GM23338 (cell line): ENCODE measurements at regions not wholly inside any gene's neighbourhood (a gene's known extent, or its start where the extent isn't known, plus 50 kb on each side); places are given as distances from the start of the nearest gene placed in this dataset.

ENCODE experiments used
- ATAC-seq: fragments of 200-7000 bp; cut with Tn5 transposase; 3 replicates; pipeline ENCODE4 v1.9.1; 2020
- DNase-seq: peaks from one replicate; pipeline ENCODE4 v3.0.0-alpha.2; 2015; ENCODE audit warnings: low spot score
- H2AFZ ChIP-seq: fragments of 200-600 bp; sonication (generic); 2 replicates; pipeline ENCODE4 v1.8.0; 2016; ENCODE audit warnings: antibody characterized with exemption, mild to moderate bottlenecking, moderate library complexity
- H3F3A ChIP-seq: fragments of 200-600 bp; sonication (generic); replicated peaks from 2 replicates; pipeline ENCODE4 v1.8.0; 2017; ENCODE audit warnings: antibody characterized with exemption, mixed run types, low read depth
- H3K27ac ChIP-seq: fragments of 200-600 bp; sonication (generic); 2 replicates; pipeline ENCODE4 v1.6.1; 2016; ENCODE audit warnings: low read depth
- H3K27me3 ChIP-seq: fragments of 200-600 bp; sonication (generic); 2 replicates; pipeline ENCODE4 v1.8.0; 2016; ENCODE audit warnings: mild to moderate bottlenecking, mixed run types, moderate library complexity; ENCODE audit not compliant: insufficient read depth
- H3K36me3 ChIP-seq: fragments of 200-600 bp; sonication (generic); 2 replicates; pipeline ENCODE4 v1.8.0; 2016; ENCODE audit warnings: mild to moderate bottlenecking; ENCODE audit not compliant: insufficient read depth
- H3K4me1 ChIP-seq: fragments of 200-600 bp; sonication (generic); 2 replicates; pipeline ENCODE4 v1.8.0; 2016; ENCODE audit warnings: mild to moderate bottlenecking, moderate library complexity; ENCODE audit not compliant: insufficient read depth
- H3K4me2 ChIP-seq: fragments of 200-600 bp; sonication (generic); 2 replicates; pipeline ENCODE4 v1.7.1; 2017; ENCODE audit warnings: mixed run types
- H3K4me3 ChIP-seq: fragments of 200-600 bp; sonication (generic); 2 replicates; pipeline ENCODE4 v1.6.1; 2016; ENCODE audit warnings: mixed run types
- H3K79me2 ChIP-seq: fragments of 200-600 bp; sonication (generic); replicated peaks from 2 replicates; pipeline ENCODE4 v1.8.0; 2017; ENCODE audit warnings: mild to moderate bottlenecking; ENCODE audit not compliant: insufficient read depth
- H3K9me2 ChIP-seq: fragments of 200-600 bp; sonication (generic); 2 replicates; pipeline ENCODE4 v1.8.0; 2017; ENCODE audit not compliant: insufficient read depth
- H4K20me1 ChIP-seq: fragments of 200-600 bp; sonication (generic); replicated peaks from 2 replicates; pipeline ENCODE4 v1.8.0; 2017; ENCODE audit warnings: mild to moderate bottlenecking; ENCODE audit not compliant: insufficient read depth
- H3K27ac Mint-ChIP-seq: 2 replicates; pipeline ENCODE4 v1.8.0; 2020; ENCODE audit warnings: inconsistent platforms, mild to moderate bottlenecking, moderate library complexity, mixed read lengths
- H3K27me3 Mint-ChIP-seq: 3 replicates; pipeline ENCODE4 v1.8.0; 2022; ENCODE audit warnings: low read depth, mild to moderate bottlenecking, moderate library complexity, mixed read lengths, inconsistent platforms; ENCODE audit not compliant: insufficient read depth, poor library complexity
- H3K36me3 Mint-ChIP-seq: 3 replicates; pipeline ENCODE4 v1.8.0; 2021; ENCODE audit warnings: low read depth, mild to moderate bottlenecking, inconsistent platforms, moderate library complexity, mixed read lengths
- H3K4me1 Mint-ChIP-seq: 3 replicates; pipeline ENCODE4 v1.8.0; 2020; ENCODE audit warnings: mild to moderate bottlenecking, inconsistent platforms, mixed read lengths
- H3K4me3 Mint-ChIP-seq: 3 replicates; pipeline ENCODE4 v1.8.0; 2021; ENCODE audit warnings: moderate library complexity, mild to moderate bottlenecking, inconsistent platforms, mixed read lengths
- H3K9me3 Mint-ChIP-seq: 3 replicates; pipeline ENCODE4 v1.8.0; 2020; ENCODE audit warnings: moderate library complexity, mild to moderate bottlenecking, inconsistent platforms, mixed read lengths
- CREB1 ChIP-seq: fragments of 250-450 bp; sonication (Bioruptor Pico); IDR thresholded peaks from 2 replicates; pipeline ENCODE4 v1.5.0; 2020; ENCODE audit warnings: low read depth, mild to moderate bottlenecking, moderate library complexity
- EZH2 ChIP-seq: fragments of 200-600 bp; sonication (generic); IDR thresholded peaks from one replicate; pipeline ENCODE4 v1.8.0; 2017; ENCODE audit warnings: antibody characterized with exemption, mild to moderate bottlenecking, low read depth; ENCODE audit not compliant: unreplicated experiment
- EZH2phosphoT487 ChIP-seq: fragments of 200-600 bp; sonication (generic); IDR thresholded peaks from one replicate; pipeline ENCODE4 v1.8.1; 2018; ENCODE audit warnings: antibody characterized with exemption; ENCODE audit not compliant: unreplicated experiment
- JUNB ChIP-seq: IDR thresholded peaks from one replicate; pipeline ENCODE4 v1.6.1; 2016; ENCODE audit warnings: antibody characterized with exemption; ENCODE audit not compliant: unreplicated experiment
- NANOG ChIP-seq: IDR thresholded peaks from 2 replicates; pipeline ENCODE4 v1.6.1; 2016; ENCODE audit warnings: antibody characterized with exemption, borderline replicate concordance
- POLR2AphosphoS5 ChIP-seq: IDR thresholded peaks from 2 replicates; pipeline ENCODE4 v1.6.1; 2016; ENCODE audit warnings: antibody characterized with exemption, low read depth
- STAT1 ChIP-seq: IDR thresholded peaks from one replicate; pipeline ENCODE4 v1.6.1; 2016; ENCODE audit warnings: antibody characterized with exemption; ENCODE audit not compliant: unreplicated experiment
- ZNF114 ChIP-seq: fragments of 250-450 bp; sonication (Bioruptor Pico); IDR thresholded peaks from 2 replicates; pipeline ENCODE4 v1.5.0; 2020; ENCODE audit warnings: mild to moderate bottlenecking, moderate library complexity
- ZNF331 ChIP-seq: fragments of 250-450 bp; sonication (Bioruptor Pico); IDR thresholded peaks from 2 replicates; pipeline ENCODE4 v1.5.0; 2020; ENCODE audit warnings: low read depth, mild to moderate bottlenecking, moderate library complexity
- TF ChIP-seq, protein P1 (sequence below): IDR thresholded peaks from 2 replicates; pipeline ENCODE4 v1.6.1; 2016; ENCODE audit warnings: antibody characterized with exemption
- TF ChIP-seq, protein P2 (sequence below): IDR thresholded peaks from one replicate; pipeline ENCODE4 v1.6.1; 2018; ENCODE audit warnings: antibody characterized with exemption; ENCODE audit not compliant: unreplicated experiment
- TF ChIP-seq, protein P3 (sequence below): fragments of 250-450 bp; sonication (Bioruptor Pico); IDR thresholded peaks from 2 replicates; pipeline ENCODE4 v1.5.0; 2020; ENCODE audit warnings: mild to moderate bottlenecking, moderate library complexity
- TF ChIP-seq, protein P4 (sequence below), 2 experiments: fragments of 200-600 bp in 1 of 2; sonication (generic) in 1 of 2; conservative IDR thresholded peaks; 2 replicates each; pipeline versions ENCODE4 v1.5.1 to v1.6.1; 2016 to 2017; ENCODE audit warnings: antibody characterized with exemption in 2 of 2, low read depth in 2 of 2, mild to moderate bottlenecking in 2 of 2, moderate library complexity in 1 of 2

DNA sequence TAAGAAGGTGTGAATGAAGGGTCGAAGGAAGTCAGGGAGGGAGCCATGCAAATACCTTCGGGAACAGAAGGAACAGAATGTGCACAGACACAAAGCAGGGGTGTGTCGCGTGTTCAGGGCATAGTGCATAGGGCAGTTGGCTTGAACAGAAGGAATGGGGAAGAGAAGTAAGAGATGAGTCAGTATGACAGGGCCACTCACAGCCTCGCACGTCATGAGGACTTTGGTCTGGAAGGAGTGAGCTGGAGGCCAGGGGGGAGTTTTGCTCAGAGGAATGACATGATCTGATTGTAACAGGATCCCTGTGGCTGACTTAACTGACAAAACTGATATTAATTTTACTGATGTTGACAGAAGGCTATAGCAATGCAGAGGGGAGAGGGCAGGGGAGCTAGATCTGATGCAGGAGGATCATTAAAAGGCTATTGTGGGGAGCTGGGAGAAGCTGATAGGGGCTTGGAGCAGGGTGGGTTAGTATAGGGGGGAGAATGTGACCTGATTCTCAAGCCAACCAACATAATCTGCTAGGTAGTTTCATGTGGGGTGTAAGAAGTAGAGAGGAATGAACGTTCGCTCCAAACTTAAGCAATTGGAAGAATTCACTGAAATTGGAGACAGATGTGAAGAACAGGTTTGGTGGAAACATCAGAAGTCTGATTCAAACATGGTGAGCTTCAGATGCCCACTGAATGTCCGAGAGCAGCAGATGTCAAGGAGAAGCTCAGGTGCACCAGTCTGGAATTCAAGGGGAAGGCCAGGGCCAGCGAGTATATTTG lies 60.4 kb upstream of the COPS8 start:
- no peak for ATAC-seq
- H3K4me3 Mint-ChIP-seq, result no peak overlapping the region
- H3K4me2 ChIP-seq, result no peak overlapping the region
- H3K36me3 Mint-ChIP-seq, result no peaks in the 10 kb centered on the region
- H3K36me3 ChIP-seq, result no peaks in the 10 kb centered on the region
- H3K27ac Mint-ChIP-seq, result no peak overlapping the region
- H2AFZ ChIP-seq, result no peak overlapping the region
- H3K4me3 ChIP-seq, result no peak overlapping the region
- DNase-seq, result no peak
- no peaks in the 10 kb centered on the region for H3K4me1 ChIP-seq
- no peaks in the 10 kb centered on the region for H3K27me3 ChIP-seq
- H3F3A ChIP-seq, result no peaks in the 10 kb centered on the region
- TF ChIP-seq NANOG (no peak), EZH2phosphoT487 (no peak), STAT1 (no peak), ZNF114 (CRISPR knock-in tag) (no peak), ZNF331 (CRISPR knock-in tag) (no peak), EZH2 (no peak), POLR2AphosphoS5 (no peak), CREB1 (no peak), JUNB (no peak)
- TF ChIP-seq, protein P1, sequence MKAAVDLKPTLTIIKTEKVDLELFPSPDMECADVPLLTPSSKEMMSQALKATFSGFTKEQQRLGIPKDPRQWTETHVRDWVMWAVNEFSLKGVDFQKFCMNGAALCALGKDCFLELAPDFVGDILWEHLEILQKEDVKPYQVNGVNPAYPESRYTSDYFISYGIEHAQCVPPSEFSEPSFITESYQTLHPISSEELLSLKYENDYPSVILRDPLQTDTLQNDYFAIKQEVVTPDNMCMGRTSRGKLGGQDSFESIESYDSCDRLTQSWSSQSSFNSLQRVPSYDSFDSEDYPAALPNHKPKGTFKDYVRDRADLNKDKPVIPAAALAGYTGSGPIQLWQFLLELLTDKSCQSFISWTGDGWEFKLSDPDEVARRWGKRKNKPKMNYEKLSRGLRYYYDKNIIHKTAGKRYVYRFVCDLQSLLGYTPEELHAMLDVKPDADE, result no peak
- TF ChIP-seq, protein P2, sequence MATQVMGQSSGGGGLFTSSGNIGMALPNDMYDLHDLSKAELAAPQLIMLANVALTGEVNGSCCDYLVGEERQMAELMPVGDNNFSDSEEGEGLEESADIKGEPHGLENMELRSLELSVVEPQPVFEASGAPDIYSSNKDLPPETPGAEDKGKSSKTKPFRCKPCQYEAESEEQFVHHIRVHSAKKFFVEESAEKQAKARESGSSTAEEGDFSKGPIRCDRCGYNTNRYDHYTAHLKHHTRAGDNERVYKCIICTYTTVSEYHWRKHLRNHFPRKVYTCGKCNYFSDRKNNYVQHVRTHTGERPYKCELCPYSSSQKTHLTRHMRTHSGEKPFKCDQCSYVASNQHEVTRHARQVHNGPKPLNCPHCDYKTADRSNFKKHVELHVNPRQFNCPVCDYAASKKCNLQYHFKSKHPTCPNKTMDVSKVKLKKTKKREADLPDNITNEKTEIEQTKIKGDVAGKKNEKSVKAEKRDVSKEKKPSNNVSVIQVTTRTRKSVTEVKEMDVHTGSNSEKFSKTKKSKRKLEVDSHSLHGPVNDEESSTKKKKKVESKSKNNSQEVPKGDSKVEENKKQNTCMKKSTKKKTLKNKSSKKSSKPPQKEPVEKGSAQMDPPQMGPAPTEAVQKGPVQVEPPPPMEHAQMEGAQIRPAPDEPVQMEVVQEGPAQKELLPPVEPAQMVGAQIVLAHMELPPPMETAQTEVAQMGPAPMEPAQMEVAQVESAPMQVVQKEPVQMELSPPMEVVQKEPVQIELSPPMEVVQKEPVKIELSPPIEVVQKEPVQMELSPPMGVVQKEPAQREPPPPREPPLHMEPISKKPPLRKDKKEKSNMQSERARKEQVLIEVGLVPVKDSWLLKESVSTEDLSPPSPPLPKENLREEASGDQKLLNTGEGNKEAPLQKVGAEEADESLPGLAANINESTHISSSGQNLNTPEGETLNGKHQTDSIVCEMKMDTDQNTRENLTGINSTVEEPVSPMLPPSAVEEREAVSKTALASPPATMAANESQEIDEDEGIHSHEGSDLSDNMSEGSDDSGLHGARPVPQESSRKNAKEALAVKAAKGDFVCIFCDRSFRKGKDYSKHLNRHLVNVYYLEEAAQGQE, result no peak
- TF ChIP-seq, protein P3, sequence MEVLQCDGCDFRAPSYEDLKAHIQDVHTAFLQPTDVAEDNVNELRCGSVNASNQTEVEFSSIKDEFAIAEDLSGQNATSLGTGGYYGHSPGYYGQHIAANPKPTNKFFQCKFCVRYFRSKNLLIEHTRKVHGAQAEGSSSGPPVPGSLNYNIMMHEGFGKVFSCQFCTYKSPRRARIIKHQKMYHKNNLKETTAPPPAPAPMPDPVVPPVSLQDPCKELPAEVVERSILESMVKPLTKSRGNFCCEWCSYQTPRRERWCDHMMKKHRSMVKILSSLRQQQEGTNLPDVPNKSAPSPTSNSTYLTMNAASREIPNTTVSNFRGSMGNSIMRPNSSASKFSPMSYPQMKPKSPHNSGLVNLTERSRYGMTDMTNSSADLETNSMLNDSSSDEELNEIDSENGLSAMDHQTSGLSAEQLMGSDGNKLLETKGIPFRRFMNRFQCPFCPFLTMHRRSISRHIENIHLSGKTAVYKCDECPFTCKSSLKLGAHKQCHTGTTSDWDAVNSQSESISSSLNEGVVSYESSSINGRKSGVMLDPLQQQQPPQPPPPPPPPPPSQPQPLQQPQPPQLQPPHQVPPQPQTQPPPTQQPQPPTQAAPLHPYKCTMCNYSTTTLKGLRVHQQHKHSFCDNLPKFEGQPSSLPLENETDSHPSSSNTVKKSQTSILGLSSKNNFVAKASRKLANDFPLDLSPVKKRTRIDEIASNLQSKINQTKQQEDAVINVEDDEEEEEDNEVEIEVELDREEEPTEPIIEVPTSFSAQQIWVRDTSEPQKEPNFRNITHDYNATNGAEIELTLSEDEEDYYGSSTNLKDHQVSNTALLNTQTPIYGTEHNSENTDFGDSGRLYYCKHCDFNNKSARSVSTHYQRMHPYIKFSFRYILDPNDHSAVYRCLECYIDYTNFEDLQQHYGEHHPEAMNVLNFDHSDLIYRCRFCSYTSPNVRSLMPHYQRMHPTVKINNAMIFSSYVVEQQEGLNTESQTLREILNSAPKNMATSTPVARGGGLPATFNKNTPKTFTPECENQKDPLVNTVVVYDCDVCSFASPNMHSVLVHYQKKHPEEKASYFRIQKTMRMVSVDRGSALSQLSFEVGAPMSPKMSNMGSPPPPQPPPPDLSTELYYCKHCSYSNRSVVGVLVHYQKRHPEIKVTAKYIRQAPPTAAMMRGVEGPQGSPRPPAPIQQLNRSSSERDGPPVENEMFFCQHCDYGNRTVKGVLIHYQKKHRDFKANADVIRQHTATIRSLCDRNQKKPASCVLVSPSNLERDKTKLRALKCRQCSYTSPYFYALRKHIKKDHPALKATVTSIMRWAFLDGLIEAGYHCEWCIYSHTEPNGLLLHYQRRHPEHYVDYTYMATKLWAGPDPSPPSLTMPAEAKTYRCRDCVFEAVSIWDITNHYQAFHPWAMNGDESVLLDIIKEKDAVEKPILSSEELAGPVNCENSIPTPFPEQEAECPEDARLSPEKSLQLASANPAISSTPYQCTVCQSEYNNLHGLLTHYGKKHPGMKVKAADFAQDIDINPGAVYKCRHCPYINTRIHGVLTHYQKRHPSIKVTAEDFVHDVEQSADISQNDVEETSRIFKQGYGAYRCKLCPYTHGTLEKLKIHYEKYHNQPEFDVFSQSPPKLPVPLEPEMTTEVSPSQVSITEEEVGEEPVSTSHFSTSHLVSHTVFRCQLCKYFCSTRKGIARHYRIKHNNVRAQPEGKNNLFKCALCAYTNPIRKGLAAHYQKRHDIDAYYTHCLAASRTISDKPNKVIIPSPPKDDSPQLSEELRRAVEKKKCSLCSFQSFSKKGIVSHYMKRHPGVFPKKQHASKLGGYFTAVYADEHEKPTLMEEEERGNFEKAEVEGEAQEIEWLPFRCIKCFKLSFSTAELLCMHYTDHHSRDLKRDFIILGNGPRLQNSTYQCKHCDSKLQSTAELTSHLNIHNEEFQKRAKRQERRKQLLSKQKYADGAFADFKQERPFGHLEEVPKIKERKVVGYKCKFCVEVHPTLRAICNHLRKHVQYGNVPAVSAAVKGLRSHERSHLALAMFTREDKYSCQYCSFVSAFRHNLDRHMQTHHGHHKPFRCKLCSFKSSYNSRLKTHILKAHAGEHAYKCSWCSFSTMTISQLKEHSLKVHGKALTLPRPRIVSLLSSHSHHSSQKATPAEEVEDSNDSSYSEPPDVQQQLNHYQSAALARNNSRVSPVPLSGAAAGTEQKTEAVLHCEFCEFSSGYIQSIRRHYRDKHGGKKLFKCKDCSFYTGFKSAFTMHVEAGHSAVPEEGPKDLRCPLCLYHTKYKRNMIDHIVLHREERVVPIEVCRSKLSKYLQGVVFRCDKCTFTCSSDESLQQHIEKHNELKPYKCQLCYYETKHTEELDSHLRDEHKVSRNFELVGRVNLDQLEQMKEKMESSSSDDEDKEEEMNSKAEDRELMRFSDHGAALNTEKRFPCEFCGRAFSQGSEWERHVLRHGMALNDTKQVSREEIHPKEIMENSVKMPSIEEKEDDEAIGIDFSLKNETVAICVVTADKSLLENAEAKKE, result no peak
- TF ChIP-seq, protein P4, sequence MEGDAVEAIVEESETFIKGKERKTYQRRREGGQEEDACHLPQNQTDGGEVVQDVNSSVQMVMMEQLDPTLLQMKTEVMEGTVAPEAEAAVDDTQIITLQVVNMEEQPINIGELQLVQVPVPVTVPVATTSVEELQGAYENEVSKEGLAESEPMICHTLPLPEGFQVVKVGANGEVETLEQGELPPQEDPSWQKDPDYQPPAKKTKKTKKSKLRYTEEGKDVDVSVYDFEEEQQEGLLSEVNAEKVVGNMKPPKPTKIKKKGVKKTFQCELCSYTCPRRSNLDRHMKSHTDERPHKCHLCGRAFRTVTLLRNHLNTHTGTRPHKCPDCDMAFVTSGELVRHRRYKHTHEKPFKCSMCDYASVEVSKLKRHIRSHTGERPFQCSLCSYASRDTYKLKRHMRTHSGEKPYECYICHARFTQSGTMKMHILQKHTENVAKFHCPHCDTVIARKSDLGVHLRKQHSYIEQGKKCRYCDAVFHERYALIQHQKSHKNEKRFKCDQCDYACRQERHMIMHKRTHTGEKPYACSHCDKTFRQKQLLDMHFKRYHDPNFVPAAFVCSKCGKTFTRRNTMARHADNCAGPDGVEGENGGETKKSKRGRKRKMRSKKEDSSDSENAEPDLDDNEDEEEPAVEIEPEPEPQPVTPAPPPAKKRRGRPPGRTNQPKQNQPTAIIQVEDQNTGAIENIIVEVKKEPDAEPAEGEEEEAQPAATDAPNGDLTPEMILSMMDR (conservative IDR thresholded peaks at IDR 0.05; ENCODE audit: low read depth in 2 of 2), result no peak
- no peaks in the 10 kb centered on the region for H3K4me1 Mint-ChIP-seq
- H4K20me1 ChIP-seq, result no peaks in the 10 kb centered on the region; the same call in 1 of the 2 replicates
- H3K27me3 Mint-ChIP-seq, result no peaks in the 10 kb centered on the region
- H3K79me2 ChIP-seq, result no peaks in the 10 kb centered on the region
- no peak overlapping the region for H3K27ac ChIP-seq
- no peaks in the 10 kb centered on the region for H3K9me3 Mint-ChIP-seq
- 0 out of 2 replicates have a peak, but pooled peaks cover 4% of the 10 kb centered on the region for H3K9me2 ChIP-seq
